Erythroblast (primary cell): ENCODE measurements at regions not wholly inside any gene's neighbourhood (a gene's known extent, or its start where the extent isn't known, plus 50 kb on each side); places are given as distances from the start of the nearest gene placed in this dataset.

ENCODE experiments used
- GATA1 ChIP-seq: IDR thresholded peaks from 2 replicates; pipeline ENCODE4 v1.6.1; 2011; ENCODE audit warnings: low read depth, mild to moderate bottlenecking, control low read depth, low read length, moderate library complexity
- POLR2A ChIP-seq: IDR thresholded peaks from 2 replicates; pipeline ENCODE4 v1.6.1; 2011; ENCODE audit warnings: mild to moderate bottlenecking, low read length

- TF ChIP-seq POLR2A (no peak), GATA1 (no peak)
Observed at GRCh38 chr20:24136659-24137246, 148.2 kb upstream of the GGTLC1 start.
